ENCODE measurements at regions not wholly inside any gene's neighbourhood (a gene's known extent, or its start where the extent isn't known, plus 50 kb on each side); places are given as distances from the start of the nearest gene placed in this dataset.

- peak; percentile 73 for DNase-seq
- no peak for TF ChIP-seq CTCF (IDR thresholded peaks at IDR 0.05; ENCODE audit: low read depth, low read length, missing control alignments)
- in situ Hi-C loops (cut with HindIII; ENCODE audit: low pct_ligation_motif_present, low sequenced_read_pairs), result no loop called here
- H3K27ac ChIP-seq, result peak overlapping the region; percentile 97
- H3K4me3 ChIP-seq (ENCODE audit: low read depth, low read length), result no peak overlapping the region
- H3K36me3 ChIP-seq (replicated peaks), result no peaks in the 10 kb centered on the region
- H3K27me3 ChIP-seq (replicated peaks), result no peaks in the 10 kb centered on the region
Observed at GRCh38 chr7:25847336-25848070, 304.5 kb upstream of the NFE2L3 start.

GRCh38 chr7:25849500-25850184 is 302.4 kb upstream of the NFE2L3 start:
- in situ Hi-C loops (cut with HindIII; ENCODE audit: low pct_ligation_motif_present, low sequenced_read_pairs), result no loop called here
- DNase-seq, result peak; percentile 98
- no peaks in the 10 kb centered on the region for H3K36me3 ChIP-seq (replicated peaks)
- H3K27ac ChIP-seq, result peak overlapping the region; percentile 97
- no peaks in the 10 kb centered on the region for H3K27me3 ChIP-seq (replicated peaks)
- TF ChIP-seq CTCF (IDR thresholded peaks at IDR 0.05; ENCODE audit: low read depth, low read length, missing control alignments), result no peak
- no peak overlapping the region for H3K4me3 ChIP-seq (ENCODE audit: low read depth, low read length)

- DNase-seq, result no peak
- H3K27me3 ChIP-seq (replicated peaks), result no peaks in the 10 kb centered on the region
- TF ChIP-seq CTCF (IDR thresholded peaks at IDR 0.05; ENCODE audit: low read depth, low read length, missing control alignments), result no peak
- peak overlapping the region; percentile 97 for H3K27ac ChIP-seq
- no peaks in the 10 kb centered on the region for H3K36me3 ChIP-seq (replicated peaks)
- H3K4me3 ChIP-seq (ENCODE audit: low read depth, low read length), result no peak overlapping the region
- in situ Hi-C loops (cut with HindIII; ENCODE audit: low pct_ligation_motif_present, low sequenced_read_pairs), result no loop called here
Observed at GRCh38 chr7:25850216-25850615, 301.8 kb upstream of the NFE2L3 start.

- H3K27me3 ChIP-seq (replicated peaks), result no peaks in the 10 kb centered on the region
- in situ Hi-C loops (cut with HindIII; ENCODE audit: low pct_ligation_motif_present, low sequenced_read_pairs), result no loop called here
- no peak for DNase-seq
- H3K4me3 ChIP-seq (ENCODE audit: low read depth, low read length), result no peak overlapping the region
- peak overlapping the region; percentile 97 for H3K27ac ChIP-seq
- TF ChIP-seq CTCF (IDR thresholded peaks at IDR 0.05; ENCODE audit: low read depth, low read length, missing control alignments), result no peak
- H3K36me3 ChIP-seq (replicated peaks), result no peaks in the 10 kb centered on the region
Observed at GRCh38 chr7:25850735-25851134, 301.3 kb upstream of the NFE2L3 start.

GRCh38 chr7:25851332-25852210 is 300.4 kb upstream of the NFE2L3 start:
- peak overlapping the region; percentile 70 for H3K27ac ChIP-seq

More at GRCh38 chr7:25851332-25852210, 300.4 kb upstream of the NFE2L3 start:
- TF ChIP-seq CTCF (IDR thresholded peaks at IDR 0.05; ENCODE audit: low read depth, low read length, missing control alignments), result peak; percentile 93
- H3K36me3 ChIP-seq (replicated peaks), result no peaks in the 10 kb centered on the region
- DNase-seq, result peak; percentile 75
- peak overlapping the region; percentile 32 for H3K4me3 ChIP-seq (ENCODE audit: low read depth, low read length)
- H3K27me3 ChIP-seq (replicated peaks), result no peaks in the 10 kb centered on the region
- in situ Hi-C loops (cut with HindIII; ENCODE audit: low pct_ligation_motif_present, low sequenced_read_pairs), result no loop called here

Measured in brain microvascular endothelial cell (primary cell).